Activated CD8-positive, alpha-beta T cell treated with anti-CD3 and anti-CD28 coated beads, Interleukin-2, amount 10 ng/mL, durations not matched to agents 7 days and 5 days (primary cell): ENCODE measurements at regions not wholly inside any gene's neighbourhood (a gene's known extent, or its start where the extent isn't known, plus 50 kb on each side); places are given as distances from the start of the nearest gene placed in this dataset.

Source experiments
- ATAC-seq: fragments of 150-1000 bp; cut with Tn5 transposase; one replicate; pipeline ENCODE4 v1.10.0; 2021; ENCODE audit warnings: moderate library complexity
- CTCF ChIA-PET: fragments of 350-600 bp; sonication (Branson Sonifier 250); formaldehyde crosslinking; loops from one replicate; lab custom pipeline; 2021; ENCODE audit warnings: antibody characterized with exemption; lab: Charles Lee
- POLR2A ChIA-PET: fragments of 350-600 bp; sonication (Branson Sonifier 250); formaldehyde crosslinking; loops from one replicate; lab custom pipeline; 2021; ENCODE audit warnings: antibody characterized with exemption; lab: Charles Lee
- DNase-seq: peaks from one replicate; pipeline ENCODE4 v3.0.0-alpha.2; 2020
- H3K27ac Mint-ChIP-seq: one replicate; pipeline ENCODE4 v1.8.0; 2021; ENCODE audit warnings: mild to moderate bottlenecking, mixed read lengths
- H3K27me3 Mint-ChIP-seq: one replicate; pipeline ENCODE4 v1.8.0; 2021; ENCODE audit warnings: low read depth, mixed read lengths
- H3K36me3 Mint-ChIP-seq: one replicate; pipeline ENCODE4 v1.8.0; 2021; ENCODE audit warnings: low read depth, mixed read lengths
- H3K4me1 Mint-ChIP-seq: one replicate; pipeline ENCODE4 v1.8.0; 2021; ENCODE audit warnings: low read depth, mixed read lengths
- H3K4me3 Mint-ChIP-seq: one replicate; pipeline ENCODE4 v1.8.0; 2021; ENCODE audit warnings: mild to moderate bottlenecking, mixed read lengths
- H3K9me3 Mint-ChIP-seq: one replicate; pipeline ENCODE4 v1.8.0; 2022; ENCODE audit warnings: mixed read lengths; ENCODE audit not compliant: insufficient read depth

GRCh38 chr15:95425859-95426258 is 904.6 kb upstream of the NR2F2 start:
- Mint-ChIP-seq H3K4me3 (no peak overlapping the region), H3K27me3 (peaks cover 7% of the 10 kb centered on the region), H3K27ac (no peak overlapping the region), H3K4me1 (peaks cover 13% of the 10 kb centered on the region), H3K9me3 (peaks cover 7% of the 10 kb centered on the region), H3K36me3 (peaks cover 4% of the 10 kb centered on the region)
- ChIA-PET CTCF (interaction anchor here (1.3 kb wide), 1 partner anchor 9 kb away, joined by 3 read pairs; no protein-coding TSS in a partner anchor), POLR2A (no interaction called here)
- DNase-seq (no peak), ATAC-seq (no peak)

DNA sequence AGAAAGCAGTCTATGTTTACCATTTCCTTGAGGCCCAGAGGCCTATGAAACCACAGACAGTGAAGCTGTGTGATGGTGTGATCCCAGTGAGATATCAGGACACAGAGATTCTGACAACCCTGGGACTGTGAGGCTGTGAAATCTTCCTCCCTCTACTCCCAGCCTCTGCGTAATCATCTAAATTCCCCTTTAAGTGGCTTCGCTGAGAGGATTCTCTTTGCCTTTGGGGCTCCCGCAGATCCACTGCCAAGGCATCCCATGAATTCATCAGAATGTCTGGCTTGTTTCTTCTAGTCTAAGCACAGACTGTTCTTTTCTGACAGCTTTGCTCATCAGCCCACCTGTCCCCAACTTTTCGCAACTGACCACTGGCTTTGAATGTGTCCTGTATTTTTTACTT is 901.2 kb upstream of the NR2F2 start:
- Mint-ChIP-seq H3K9me3 (peaks cover 7% of the 10 kb centered on the region), H3K27ac (no peak overlapping the region), H3K36me3 (no peaks in the 10 kb centered on the region), H3K27me3 (peaks cover 2% of the 10 kb centered on the region), H3K4me1 (peaks cover 13% of the 10 kb centered on the region), H3K4me3 (no peak overlapping the region)
- CTCF ChIA-PET: no interaction called here
- no peak for ATAC-seq
- no peak for DNase-seq
- POLR2A ChIA-PET: no interaction called here

- ChIA-PET POLR2A (no interaction called here), CTCF (no interaction called here)
- Mint-ChIP-seq H3K9me3 (peaks cover 7% of the 10 kb centered on the region), H3K4me3 (no peak overlapping the region), H3K36me3 (no peaks in the 10 kb centered on the region), H3K27me3 (peaks cover 8% of the 10 kb centered on the region), H3K4me1 (peaks cover 13% of the 10 kb centered on the region), H3K27ac (no peak overlapping the region)
- DNase-seq: no peak
- ATAC-seq: no peak
These were observed 899.0 kb upstream of the NR2F2 start for GRCh38 chr15:95431518-95431917.

DNA sequence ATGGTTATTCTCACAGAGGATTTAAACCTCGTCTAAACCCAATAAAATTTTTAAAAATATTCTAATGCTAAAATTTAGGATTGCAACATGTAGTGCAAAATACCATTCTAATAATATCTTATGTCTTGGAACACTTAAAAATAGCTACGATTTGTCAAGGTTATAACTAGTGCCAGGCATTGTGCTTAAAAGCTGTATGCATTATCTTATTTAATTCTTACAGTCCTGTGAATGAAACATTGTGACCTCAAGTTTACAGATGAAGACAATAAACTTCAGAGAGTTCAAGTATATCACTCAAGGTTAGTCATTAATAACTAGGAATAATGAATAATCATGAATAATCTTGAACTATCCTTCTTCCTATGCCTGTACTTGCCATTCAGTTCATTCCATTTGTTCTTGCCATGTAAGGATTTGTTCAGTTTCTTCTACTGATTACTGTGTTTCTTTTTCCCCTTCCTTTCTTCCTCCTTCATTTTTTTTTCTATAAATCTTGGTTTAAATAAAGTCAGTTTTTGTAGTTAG is 897.6 kb upstream of the NR2F2 start:
- Mint-ChIP-seq H3K36me3 (no peaks in the 10 kb centered on the region), H3K27ac (no peak overlapping the region), H3K4me1 (peaks cover 13% of the 10 kb centered on the region), H3K27me3 (peaks cover 8% of the 10 kb centered on the region), H3K4me3 (no peak overlapping the region), H3K9me3 (no peaks in the 10 kb centered on the region)
- ATAC-seq: no peak
- no peak for DNase-seq
- ChIA-PET POLR2A (no interaction called here), CTCF (no interaction called here)

DNA sequence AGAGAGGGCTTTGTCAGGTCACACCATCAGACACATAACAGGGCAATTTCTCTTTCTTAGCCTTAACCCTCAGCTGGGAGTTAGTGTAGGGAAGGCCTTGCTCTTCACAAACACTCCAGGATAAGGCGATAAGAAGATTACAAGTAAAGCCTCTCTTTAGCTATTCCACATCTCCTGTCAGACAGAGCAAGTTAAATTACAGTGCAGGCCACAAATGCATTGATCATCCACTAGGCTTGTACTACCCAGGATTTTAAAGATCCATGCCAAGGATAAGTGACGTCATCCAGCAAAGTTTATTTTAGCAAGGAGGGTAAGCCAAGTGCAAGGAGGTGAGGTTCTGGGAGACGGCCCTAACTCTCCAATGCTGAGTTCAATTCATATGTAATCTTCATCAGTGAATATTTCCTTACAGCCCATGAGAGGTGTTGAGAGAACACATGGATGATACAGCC is 890.6 kb upstream of the NR2F2 start:
- DNase-seq (no peak), ATAC-seq (no peak)
- H3K27me3 Mint-ChIP-seq: peaks cover 7% of the 10 kb centered on the region
- H3K4me1 Mint-ChIP-seq: peaks cover 6% of the 10 kb centered on the region
- CTCF ChIA-PET: no interaction called here
- H3K36me3 Mint-ChIP-seq: peaks cover 12% of the 10 kb centered on the region
- H3K9me3 Mint-ChIP-seq: peaks cover 10% of the 10 kb centered on the region
- H3K27ac Mint-ChIP-seq: no peak overlapping the region
- POLR2A ChIA-PET: no interaction called here
- no peak overlapping the region for H3K4me3 Mint-ChIP-seq

DNA sequence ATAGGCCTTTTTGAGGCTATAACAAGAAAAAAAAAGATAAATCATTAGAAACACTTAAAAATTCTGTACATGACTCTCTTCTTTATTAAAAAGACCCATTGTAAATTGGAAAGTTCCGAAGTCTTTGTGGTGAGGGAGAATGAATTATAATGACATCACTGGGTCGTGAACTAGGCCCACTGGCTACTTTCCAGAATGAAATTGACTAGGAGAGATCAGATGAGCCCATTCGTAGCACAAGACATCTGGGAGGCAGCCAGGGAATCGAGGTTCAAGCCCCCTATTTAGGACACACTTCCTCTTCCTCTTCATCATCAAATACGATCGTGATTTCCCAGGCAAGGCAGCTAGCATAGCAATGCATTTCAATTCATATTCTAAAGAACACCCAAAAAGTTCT is 889.8 kb upstream of the NR2F2 start:
- DNase-seq (no peak), ATAC-seq (no peak)
- Mint-ChIP-seq H3K36me3 (peaks cover 19% of the 10 kb centered on the region), H3K4me3 (no peak overlapping the region), H3K27me3 (peaks cover 7% of the 10 kb centered on the region), H3K9me3 (peaks cover 17% of the 10 kb centered on the region), H3K4me1 (peaks cover 13% of the 10 kb centered on the region), H3K27ac (no peak overlapping the region)
- ChIA-PET CTCF (no interaction called here), POLR2A (no interaction called here)

GRCh38 chr15:95442107-95442719 is 888.3 kb upstream of the NR2F2 start:
- ChIA-PET POLR2A (no interaction called here), CTCF (no interaction called here)
- no peak overlapping the region for H3K4me3 Mint-ChIP-seq
- H3K4me1 Mint-ChIP-seq: peaks cover 26% of the 10 kb centered on the region
- no peaks in the 10 kb centered on the region for H3K27me3 Mint-ChIP-seq
- H3K9me3 Mint-ChIP-seq: peaks cover 22% of the 10 kb centered on the region
- peaks cover 25% of the 10 kb centered on the region for H3K36me3 Mint-ChIP-seq
- H3K27ac Mint-ChIP-seq: no peak overlapping the region
- ATAC-seq (no peak), DNase-seq (no peak)

- no peak overlapping the region for H3K4me3 Mint-ChIP-seq
- ChIA-PET CTCF (no interaction called here), POLR2A (no interaction called here)
- H3K27me3 Mint-ChIP-seq: peaks cover 4% of the 10 kb centered on the region
- H3K27ac Mint-ChIP-seq: peak overlapping the region; percentile 18
- DNase-seq (no peak), ATAC-seq (no peak)
- peaks cover 36% of the 10 kb centered on the region for H3K36me3 Mint-ChIP-seq
- peaks cover 43% of the 10 kb centered on the region for H3K4me1 Mint-ChIP-seq
- peaks cover 22% of the 10 kb centered on the region for H3K9me3 Mint-ChIP-seq
These were observed 885.6 kb upstream of the NR2F2 start for GRCh38 chr15:95444860-95445259.

DNA sequence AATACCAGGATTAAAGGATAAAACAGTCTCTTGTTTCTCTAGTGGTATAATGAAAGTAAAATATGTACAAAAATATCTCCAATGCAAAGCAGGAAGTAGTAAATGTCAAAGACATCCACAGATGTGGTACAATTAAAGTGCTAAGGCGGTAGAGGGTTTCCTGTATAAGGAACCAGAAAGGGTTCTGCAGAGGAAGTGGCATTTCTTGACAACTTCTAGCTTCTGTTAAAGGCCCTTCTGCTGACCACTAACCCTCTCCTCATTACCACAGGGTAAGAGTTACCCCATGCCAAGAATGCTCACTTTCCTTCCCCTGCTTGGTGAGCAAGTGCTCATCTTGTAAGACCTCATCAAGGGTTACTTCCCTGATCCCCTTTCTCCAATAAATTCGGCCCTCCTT is 883.6 kb upstream of the NR2F2 start:
- peaks cover 22% of the 10 kb centered on the region for H3K9me3 Mint-ChIP-seq
- ChIA-PET CTCF (no interaction called here), POLR2A (no interaction called here)
- DNase-seq (peak; percentile 79), ATAC-seq (peak; percentile 99)
- H3K27me3 Mint-ChIP-seq: peaks cover 7% of the 10 kb centered on the region
- H3K36me3 Mint-ChIP-seq: peaks cover 43% of the 10 kb centered on the region
- H3K27ac Mint-ChIP-seq: peak overlapping the region; percentile 74
- peaks cover 48% of the 10 kb centered on the region for H3K4me1 Mint-ChIP-seq
- peak overlapping the region; percentile 41 for H3K4me3 Mint-ChIP-seq

GRCh38 chr15:95447486-95447885 is 883.0 kb upstream of the NR2F2 start:
- POLR2A ChIA-PET: interaction anchor here (0.6 kb wide), 1 partner anchor 287 kb away, joined by 3 read pairs; no protein-coding TSS in a partner anchor
- Mint-ChIP-seq H3K4me1 (peaks cover 48% of the 10 kb centered on the region), H3K27ac (peak overlapping the region; percentile 74), H3K9me3 (peaks cover 24% of the 10 kb centered on the region), H3K4me3 (peak overlapping the region; percentile 41), H3K27me3 (peaks cover 7% of the 10 kb centered on the region), H3K36me3 (peaks cover 47% of the 10 kb centered on the region)
- ATAC-seq (no peak), DNase-seq (no peak)
- CTCF ChIA-PET: no interaction called here

GRCh38 chr15:95448531-95449229 is 881.8 kb upstream of the NR2F2 start:
- no peak overlapping the region for H3K4me3 Mint-ChIP-seq
- CTCF ChIA-PET: interaction anchor here (1.0 to 1.8 kb wide), 2 partner anchors 157 to 865 kb away, joined by 4 read pairs; no protein-coding TSS in a partner anchor
- POLR2A ChIA-PET: no interaction called here
- H3K9me3 Mint-ChIP-seq: peaks cover 25% of the 10 kb centered on the region
- DNase-seq (no peak), ATAC-seq (no peak)
- peaks cover 7% of the 10 kb centered on the region for H3K27me3 Mint-ChIP-seq
- H3K36me3 Mint-ChIP-seq: peaks cover 43% of the 10 kb centered on the region
- no peak overlapping the region for H3K27ac Mint-ChIP-seq
- peaks cover 49% of the 10 kb centered on the region for H3K4me1 Mint-ChIP-seq

DNA sequence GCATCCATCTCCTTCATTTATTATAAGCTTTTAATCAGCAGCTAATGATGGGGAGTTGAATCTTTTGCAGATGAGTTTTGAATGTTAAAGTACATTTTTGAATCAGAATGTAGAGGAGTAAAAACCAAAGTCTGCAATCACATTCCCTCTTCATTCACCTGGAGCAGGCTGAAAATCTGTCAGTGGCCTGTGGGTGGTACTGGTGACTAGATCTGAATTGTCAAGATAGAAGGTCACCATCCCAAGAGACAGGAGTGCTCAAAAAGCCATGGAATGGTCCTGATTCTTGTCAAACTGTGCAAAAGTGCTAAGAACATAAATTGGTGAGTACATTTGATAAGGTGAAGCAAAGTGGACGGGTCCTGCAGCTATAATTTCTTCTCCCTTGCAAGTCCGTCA is 881.3 kb upstream of the NR2F2 start:
- ATAC-seq (no peak), DNase-seq (no peak)
- H3K36me3 Mint-ChIP-seq: peaks cover 44% of the 10 kb centered on the region
- H3K4me1 Mint-ChIP-seq: peaks cover 52% of the 10 kb centered on the region
- no peak overlapping the region for H3K27ac Mint-ChIP-seq
- ChIA-PET POLR2A (no interaction called here), CTCF (interaction anchor here (1.8 kb wide), 1 partner anchor 158 kb away, joined by 4 read pairs; no protein-coding TSS in a partner anchor)
- H3K27me3 Mint-ChIP-seq: peaks cover 7% of the 10 kb centered on the region
- peaks cover 19% of the 10 kb centered on the region for H3K9me3 Mint-ChIP-seq
- H3K4me3 Mint-ChIP-seq: no peak overlapping the region
